LHCN-M2 (cell line): ENCODE measurements at regions not wholly inside any gene's neighbourhood (a gene's known extent, or its start where the extent isn't known, plus 50 kb on each side); places are given as distances from the start of the nearest gene placed in this dataset.

ENCODE experiments used
- DNase-seq: peaks from one replicate; pipeline ENCODE4 v3.0.0-alpha.2; 2012; ENCODE audit warnings: low read depth

DNA sequence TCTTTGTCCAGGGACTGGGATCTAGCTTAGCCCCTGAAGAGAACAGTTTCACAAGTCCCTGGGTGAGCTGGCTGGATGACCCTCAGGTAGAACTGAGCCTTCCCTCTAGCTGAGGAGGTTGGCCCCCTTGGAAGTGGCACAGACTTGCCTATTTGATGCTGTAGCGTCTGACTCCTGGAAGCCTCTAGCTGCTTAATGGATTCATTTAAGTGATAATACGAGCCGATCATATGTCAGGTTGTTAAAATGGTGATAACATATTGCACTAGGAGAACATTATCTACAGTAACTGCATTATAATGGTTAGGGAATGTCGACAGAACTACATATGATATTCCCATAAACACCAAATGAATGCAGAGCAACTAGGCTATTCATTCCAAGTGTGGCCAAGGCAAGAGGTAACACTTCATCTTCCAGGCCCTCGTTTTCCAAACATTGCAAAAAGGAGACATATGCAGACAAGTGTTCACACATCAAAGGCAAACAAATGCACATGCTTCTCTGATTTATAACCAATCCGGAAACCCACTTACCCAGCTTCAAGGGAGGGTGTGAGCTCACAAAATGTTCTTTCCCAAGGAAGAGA is 340.1 kb upstream of the PLXNA2 start:
- no peak for DNase-seq

DNA sequence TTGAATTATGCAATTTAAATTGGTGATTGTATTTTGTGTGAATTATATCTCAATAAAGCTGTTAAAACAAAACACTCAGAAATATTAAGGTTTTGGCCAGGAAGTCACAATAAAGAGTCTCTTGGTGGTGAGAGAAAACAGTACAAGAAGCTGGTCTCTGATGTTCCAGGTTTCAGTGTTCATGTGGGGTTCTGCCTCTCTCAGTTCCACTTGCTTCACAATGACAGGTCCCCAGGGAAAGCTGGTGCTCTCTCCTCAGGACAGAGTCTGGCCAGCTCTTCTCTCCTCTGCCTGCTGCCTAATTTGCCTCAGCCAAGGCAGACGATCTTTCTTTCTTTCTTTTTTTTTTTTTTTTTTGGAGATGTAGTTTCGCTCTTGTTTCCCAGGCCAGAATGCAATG is 342.9 kb upstream of the PLXNA2 start:
- no peak for DNase-seq

DNA sequence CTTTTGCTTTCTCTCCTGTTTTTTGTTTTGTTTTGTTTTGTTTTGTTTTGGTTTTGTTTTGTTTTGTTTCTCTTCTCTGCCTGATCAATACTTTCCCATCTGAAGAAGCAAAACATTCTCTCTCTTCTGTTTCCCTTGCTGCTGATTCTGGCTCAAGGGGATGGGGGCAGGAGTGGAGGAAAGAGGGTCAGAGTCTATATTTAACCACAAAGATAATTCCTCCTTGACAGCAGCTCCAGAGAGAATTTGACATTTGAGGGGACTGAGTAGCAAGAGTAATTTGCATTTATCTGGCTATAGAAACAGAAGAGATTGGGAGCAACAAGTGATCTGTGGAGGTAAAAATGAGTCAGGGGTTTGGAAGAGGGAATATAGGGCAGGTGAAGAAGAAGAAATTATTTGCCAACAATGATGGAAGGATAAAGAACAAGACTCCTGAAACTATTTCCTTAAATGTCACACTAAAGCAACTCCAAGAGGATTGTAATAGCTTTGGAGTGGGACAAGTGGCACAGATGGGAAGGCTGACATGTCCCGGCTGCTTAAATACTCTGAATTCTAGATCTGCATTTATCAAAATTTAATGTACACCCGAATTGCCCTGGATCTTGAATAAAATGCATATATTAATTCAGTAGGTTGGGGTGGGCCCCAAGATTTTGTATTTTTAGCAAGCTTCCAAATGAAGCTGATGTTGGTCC is 349.3 kb upstream of the PLXNA2 start:
- DNase-seq, result no peak

DNA sequence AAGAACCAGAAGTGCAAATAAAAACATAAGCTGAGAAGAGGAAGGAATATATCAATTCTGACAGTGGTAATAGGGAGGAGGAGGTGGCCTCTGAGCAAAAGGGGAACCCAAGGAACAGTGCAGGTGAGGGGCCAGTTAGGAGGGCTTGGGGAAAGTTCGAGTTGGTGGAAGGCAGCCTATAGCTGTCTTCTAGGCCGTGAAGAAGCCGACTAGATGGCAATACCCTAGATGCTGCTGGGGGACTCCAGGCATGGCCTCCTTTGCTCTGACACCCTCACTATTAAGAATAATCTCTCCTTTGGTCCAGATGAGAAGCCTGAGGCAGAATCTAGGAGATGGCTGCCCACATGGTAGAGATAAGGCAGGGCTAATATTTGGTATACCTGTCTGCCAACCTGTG is 351.1 kb upstream of the PLXNA2 start:
- DNase-seq, result no peak

DNA sequence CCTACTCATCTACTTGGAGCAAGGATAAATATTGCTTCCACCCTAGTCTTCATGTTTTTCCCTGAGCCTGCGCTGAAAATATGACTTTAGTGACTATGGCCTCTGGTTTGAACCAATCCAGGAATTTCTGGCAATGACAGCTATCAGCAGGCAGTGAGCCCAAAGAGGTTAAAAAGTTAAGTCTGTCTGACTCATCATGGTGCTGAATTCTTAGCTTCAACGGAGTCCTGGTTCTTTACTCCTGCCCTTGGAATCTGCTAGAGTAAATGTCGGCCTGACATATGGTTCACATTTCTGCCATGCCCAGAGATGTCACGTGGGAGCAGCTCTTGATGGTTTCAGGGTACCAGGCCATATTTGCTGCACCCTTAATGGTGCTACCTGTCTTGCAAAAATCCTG is 351.6 kb upstream of the PLXNA2 start:
- peak; percentile 48 for DNase-seq

DNA sequence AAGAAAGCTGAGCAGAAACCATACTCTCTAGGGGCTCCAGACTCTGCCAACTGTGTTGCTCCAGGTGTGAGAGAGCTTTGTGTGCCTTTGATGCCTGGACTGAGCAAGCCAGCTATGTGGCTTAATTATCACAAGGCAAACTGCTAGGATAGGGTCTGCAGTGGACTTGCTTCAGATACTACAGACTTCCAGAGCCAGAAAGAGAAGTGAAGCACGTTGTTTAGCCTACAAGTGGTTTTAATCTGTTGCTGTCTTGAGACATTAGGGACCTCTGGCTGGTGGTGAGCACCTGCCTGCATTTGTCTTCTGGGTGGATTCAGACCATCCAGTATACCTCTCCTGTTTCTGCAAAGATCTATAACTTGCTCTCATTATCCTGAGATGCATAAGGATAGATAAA is 353.4 kb upstream of the PLXNA2 start:
- DNase-seq, result no peak

DNA sequence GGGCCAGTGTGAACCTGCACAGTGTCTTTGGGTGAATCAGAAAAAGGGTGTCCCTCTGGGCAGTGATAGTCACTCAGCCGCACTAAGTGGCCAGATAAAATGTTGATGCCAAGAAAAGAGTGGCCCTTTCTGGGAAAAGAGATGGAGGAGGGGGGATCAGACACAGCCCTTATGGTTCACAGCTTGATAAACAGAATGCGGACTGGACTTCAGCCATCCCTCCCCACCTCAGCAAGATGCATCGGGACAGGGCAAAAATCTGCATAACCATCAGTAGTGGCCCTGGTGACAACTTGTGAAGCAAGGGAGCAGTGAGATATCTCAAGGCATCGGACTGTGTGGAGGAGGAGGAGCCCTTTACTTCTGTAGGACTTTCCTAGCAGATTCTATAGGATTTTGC is 353.8 kb upstream of the PLXNA2 start:
- no peak for DNase-seq

DNA sequence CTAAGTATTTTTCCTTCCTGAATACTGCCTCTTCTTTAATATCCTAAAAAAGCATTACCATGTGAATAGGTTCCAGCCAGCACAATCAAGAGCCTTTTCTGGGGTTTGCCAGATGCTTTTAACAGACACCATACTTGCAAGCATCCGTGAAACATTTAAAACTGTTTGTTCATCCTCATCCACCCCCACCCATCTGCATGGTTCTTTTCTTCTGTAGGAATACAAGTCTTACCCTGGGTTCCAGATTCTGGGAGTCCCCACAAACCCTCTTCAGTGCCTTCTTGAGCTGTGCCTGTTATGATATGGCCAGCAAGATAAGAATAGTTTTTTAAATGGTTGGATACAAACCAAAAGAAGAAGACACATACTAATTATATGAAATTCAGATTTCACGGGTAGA is 354.9 kb upstream of the PLXNA2 start:
- no peak for DNase-seq

DNA sequence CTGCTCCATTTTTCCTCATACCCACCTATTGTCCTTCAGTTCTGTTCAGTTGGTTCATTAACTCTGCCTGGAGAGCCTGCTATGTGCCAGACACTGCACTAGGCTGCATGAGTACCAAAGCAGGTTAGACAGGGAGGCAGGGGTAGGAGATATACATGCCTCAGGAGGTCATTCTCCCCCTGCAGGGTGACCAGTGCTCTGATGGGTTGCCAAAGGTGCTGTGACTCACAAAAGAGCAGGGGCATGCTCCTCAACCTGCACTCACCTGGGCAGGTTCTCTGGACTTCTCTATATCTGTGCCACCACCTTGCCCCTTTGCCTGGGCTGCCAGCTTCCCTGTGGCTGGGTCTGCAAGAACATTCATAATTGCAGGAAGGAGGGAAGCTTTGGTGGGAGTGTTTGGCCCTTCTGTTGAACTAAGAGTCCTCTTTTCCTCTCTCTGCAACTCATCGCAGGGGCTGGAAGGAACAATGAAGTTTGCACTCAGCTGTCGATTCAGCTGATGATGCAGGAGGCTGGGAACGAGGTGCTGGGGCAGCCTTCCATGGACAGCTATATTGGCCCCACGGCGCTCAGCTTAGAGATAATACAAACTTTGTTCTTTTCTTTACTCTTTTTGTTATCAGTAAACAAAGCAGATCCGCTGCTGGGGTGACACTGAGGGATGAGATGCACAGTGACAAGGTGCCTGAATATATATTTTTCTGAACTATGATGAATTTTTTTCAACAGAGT is 356.4 kb upstream of the PLXNA2 start:
- DNase-seq, result no peak

DNA sequence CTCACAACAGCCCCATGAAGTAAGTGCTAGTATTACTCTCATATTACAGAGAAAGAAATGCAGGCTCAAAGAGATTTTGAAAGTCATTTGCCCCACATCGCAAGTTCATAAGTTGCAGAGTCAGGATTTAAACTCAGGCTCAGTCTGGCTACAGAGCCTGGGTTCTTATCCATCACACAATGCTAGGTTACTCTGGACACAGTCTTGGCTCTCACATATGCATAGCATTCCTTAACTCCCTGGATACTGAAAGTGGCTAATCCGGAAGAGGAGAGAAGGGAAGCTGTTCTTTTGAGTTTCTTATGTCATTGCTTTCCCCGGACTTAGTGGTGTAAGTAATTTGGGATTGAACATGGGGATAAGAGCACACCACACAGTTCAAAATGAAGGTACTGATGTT is 357.4 kb upstream of the PLXNA2 start:
- DNase-seq, result peak; percentile 8

DNA sequence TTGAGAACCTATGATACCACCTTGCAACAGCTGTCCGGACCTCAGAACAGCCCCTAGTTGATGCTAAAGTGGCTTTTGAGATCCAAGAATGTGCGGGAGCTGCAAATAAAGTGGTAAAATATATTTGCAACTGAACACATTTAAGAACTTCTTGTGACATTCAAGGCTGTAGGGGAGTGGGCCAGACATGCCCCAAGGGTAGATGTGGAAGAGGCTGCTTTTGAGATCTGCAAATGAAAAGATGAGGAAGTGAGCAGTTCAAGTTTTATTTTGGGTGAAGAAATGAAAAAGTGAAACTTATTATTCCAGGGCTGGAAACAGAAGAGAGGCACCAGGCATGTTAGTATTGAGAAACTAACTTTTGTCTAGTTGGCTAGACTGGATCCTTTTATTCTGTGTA is 359.5 kb upstream of the PLXNA2 start:
- DNase-seq, result no peak

DNA sequence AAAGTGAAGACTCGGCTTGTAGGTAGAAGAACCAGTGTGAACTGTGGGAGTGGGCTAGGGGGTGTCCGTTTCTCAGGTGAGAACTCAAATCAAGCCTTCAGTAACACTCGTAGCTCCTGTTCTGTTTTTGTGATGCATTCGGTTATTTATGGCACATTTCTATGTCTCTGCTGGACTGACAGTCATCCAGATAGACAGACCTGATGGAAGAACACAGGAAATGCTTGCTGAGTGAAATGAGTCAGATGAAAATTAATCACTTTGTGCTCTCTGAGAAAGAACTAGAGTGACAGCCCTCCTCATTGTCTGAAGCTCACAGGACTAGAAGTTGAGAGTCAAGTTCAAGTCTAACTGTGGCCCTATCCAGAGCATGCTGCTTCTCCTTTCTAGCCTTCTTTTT is 360.1 kb upstream of the PLXNA2 start:
- peak; percentile 72 for DNase-seq

DNA sequence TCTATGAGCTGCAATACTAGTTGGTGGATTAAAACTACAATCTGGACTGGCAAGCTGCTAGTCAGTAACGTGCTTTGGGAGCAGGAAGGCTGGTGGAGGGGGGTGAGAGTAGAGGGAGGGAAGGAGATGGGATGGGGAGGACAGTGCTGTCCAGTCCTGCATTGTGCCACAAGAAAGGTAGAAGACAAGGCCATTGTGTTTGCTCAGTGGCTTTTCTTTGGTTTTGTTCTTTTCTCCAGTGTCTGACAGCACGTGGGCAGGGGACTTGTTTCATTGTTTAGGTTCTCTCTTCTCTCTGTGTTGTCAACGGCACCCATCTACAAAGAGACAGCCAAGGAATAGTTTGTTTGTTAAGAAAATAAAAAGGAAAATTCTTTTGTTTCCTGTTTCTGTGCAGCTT is 362.8 kb upstream of the PLXNA2 start:
- no peak for DNase-seq

DNA sequence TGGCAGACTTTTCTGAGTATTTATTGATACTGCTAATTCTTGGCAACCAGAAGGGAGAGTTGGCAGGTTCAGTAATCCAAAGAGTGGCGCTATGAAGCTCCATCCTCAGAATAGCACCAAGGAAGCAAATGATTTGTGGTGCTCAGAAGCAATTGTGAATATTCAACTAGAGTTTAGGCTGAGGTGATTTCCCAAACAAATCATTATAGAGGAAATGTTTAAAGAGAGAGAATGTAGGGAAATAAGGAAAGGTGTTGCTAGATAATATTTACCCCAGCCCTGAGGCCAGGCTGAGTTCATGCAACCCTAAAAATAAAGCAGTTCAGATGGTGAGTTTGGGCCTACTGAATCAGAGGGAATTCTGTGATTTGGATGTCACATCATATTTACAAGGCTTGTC is 363.4 kb upstream of the PLXNA2 start:
- no peak for DNase-seq

DNA sequence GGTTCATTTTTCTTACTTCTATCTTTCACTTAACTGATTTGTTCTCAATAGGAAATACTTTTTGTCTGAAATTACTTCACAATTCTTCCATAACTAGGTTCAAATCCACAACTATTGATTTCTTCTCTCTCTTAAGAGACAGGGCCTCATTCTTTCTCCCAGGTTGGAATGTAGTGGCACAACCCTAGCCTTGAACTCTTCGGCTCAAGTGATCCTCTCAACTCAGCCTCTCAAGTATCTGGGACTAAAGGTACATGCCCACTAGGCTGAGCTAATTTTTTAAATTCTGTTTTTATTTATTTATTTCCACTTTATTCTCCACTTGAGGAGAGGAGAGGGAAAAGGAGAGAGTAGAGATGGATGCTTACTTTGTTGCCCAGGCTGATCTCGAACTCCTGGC is 370.4 kb upstream of the PLXNA2 start:
- DNase-seq, result no peak

DNA sequence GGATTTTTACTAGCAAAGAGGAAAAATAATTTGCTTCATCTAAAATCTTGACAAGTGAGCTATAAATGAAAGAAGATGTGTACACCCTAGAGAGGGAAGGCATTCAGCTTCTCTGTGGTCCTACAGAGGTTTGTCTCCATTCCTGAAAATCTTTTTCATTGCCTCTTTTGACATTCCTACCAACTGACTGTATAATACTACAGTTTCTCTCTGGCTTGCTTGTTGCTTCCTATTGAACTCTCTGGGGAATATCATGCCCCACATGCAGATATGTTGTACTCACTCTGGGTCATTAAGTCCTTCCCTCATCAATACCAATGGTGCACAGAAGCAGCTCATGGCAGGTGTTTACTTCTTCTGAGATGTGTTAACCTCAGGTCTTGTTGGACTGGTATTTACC is 371.2 kb upstream of the PLXNA2 start:
- DNase-seq, result no peak

DNA sequence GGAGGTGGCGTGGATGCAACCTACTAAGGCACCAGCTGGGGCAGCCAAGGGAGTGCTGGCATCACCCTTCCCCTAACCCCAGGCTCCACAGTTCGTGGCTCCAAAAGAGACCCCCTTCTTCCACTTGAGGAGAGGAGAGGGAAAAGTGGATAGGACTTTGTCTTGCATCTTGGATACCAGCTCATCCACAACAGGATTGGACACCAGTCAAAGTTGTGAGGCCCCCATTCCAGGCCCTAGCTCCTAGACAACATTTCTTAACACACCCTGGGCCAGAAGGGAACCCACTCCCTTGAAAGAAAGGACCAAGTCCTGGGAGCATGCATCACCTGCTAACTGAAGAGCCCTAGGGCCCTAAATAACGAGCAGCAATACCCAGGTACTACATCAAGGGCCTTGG is 372.6 kb upstream of the PLXNA2 start:
- DNase-seq, result no peak

DNA sequence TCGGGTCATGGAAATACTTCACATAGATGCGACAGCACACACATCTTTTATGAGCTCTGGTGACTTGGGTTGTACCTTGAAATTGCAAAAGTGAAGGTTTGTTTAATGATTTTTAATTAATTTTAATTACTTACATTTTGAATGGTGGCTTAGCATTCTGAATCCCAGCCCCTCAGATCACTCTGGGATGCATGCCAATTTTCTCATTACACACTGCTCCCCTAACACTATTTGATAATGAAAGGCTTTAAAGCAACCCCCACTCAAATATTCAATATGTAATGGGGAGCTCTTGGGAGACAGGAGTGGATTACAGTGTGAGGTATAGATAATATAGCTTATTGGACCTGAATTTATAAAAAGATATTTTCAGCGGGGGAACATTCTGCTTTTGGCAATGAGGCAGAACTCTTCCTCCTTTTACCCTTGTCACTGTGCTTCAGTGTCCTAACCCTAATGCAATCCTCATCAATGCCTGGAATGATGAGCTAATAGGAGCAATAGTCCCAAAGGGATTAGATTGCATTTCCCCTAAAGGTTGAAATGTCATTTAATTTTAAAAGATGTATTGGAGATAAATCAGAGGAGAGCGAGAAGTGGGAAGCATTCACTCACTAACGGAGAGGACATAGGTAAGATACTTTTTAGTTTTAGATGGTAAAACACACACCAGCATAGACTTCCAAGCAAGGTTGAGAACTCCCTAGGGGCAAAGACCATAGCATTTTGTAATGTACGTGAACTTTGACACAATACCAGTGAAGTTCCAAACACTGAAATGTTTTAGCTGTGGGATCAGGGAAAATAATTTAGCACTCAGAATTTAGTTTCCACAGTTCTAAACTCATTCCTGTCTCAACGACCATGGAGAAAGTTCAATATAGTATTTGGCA is 384.1 kb upstream of the PLXNA2 start:
- no peak for DNase-seq

DNA sequence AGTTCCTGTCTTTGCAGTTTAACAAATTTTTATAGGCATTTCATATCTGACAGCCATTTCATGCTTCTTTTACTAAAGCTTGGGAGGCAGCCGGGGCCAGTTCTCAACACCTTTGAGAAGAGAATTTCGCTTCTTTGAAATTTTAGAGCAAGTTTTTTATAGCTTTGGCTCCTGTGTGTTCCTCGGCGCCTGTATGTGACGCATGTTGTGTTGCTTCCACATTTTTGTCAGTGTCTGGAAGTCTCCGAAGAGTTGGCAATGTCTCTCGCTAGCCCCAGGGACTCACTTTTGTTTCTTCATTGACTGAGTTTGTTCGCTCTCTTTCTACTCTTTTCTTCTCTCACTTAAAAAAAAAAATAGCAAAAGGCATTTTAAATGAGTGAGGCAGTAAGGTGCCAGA is 386.9 kb upstream of the PLXNA2 start:
- DNase-seq, result no peak

DNA sequence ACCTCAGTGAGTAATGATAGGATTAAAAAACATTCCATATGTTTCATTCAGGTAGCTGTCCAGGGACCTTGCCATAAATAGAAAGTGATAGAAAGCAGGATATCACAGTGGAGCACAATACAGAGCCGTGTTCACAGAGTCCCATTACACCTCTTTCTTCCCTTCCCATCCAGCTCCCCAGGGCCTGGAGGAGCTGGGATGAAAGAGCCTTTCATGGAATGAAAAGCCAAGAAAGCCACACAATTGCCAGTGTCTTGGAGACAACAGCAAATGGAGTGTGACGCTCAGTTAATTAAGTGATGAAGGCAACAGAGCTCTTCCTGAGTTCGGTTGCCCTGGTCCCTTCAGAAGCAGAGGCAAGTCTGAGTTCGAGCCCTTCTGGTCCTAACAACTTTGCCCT is 387.3 kb upstream of the PLXNA2 start:
- no peak for DNase-seq

DNA sequence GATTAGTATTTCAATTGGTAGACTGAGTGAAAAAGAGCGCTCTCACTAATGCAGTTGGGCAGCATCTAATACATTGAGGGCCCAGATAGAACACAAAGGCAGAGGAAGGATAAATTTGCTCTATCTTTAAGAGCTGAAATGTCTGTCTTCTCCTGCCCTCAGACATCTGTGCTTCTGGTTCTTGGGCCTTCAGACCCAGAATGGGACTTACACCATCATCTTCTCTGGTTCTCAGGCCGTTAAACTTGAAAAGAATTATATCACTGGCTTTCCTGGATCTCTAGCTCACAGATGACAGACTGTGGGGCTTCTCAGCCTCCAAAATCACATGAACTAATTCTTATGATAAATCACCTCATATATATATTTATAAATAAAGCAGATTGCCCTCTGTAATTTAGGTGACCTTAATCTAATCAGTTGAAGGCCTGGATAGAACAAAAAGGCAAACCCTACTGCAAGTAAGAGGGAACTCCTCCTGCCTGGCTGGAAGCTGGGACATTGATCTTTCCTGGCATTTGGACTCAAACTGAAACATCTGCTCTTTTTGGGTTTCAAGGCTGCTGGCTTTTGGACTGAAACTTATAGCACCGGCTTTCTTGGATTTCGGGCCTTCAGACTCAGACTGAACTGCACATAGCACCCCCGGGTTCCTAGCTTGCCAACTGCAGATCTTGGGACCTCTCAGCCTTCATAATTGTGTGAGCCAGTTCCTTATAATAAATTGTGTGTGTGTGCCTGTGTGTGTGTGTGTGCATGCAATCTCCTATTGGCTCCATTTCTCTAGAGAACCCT is 390.4 kb upstream of the PLXNA2 start:
- no peak for DNase-seq
